HG02852 (cell line): ENCODE measurements at regions not wholly inside any gene's neighbourhood (a gene's known extent, or its start where the extent isn't known, plus 50 kb on each side); places are given as distances from the start of the nearest gene placed in this dataset.

Experiments used
- ATAC-seq: cut with Tn5 transposase; IDR thresholded peaks from one replicate; pipeline ENCODE4 v1.9.1; 2021; ENCODE audit warnings: mild to moderate bottlenecking, moderate library complexity; ENCODE audit not compliant: unreplicated experiment

- no peak for ATAC-seq
Observed at GRCh38 chr10:78770167-78771090, 298.3 kb upstream of the ZMIZ1 start.

GRCh38 chr10:78771260-78771659 is 297.5 kb upstream of the ZMIZ1 start:
- no peak for ATAC-seq

GRCh38 chr10:78771808-78772455 is 296.8 kb upstream of the ZMIZ1 start:
- no peak for ATAC-seq

GRCh38 chr10:78772486-78772885 is 296.3 kb upstream of the ZMIZ1 start:
- no peak for ATAC-seq

- no peak for ATAC-seq
Observed at GRCh38 chr10:78772986-78773530, 295.7 kb upstream of the ZMIZ1 start.

- no peak for ATAC-seq
Observed at GRCh38 chr10:78774614-78774998, 294.2 kb upstream of the ZMIZ1 start.

- ATAC-seq, result no peak
Observed at GRCh38 chr10:78774999-78775711, 293.6 kb upstream of the ZMIZ1 start.

- ATAC-seq, result no peak
Observed at GRCh38 chr10:78775891-78776290, 292.9 kb upstream of the ZMIZ1 start.

GRCh38 chr10:78776756-78777155 is 292.0 kb upstream of the ZMIZ1 start:
- no peak for ATAC-seq

- ATAC-seq, result no peak
Observed at GRCh38 chr10:78777466-78777865, 291.3 kb upstream of the ZMIZ1 start.

GRCh38 chr10:78777867-78778266 is 290.9 kb upstream of the ZMIZ1 start:
- ATAC-seq, result no peak

- no peak for ATAC-seq
Observed at GRCh38 chr10:78778444-78779338, 290.1 kb upstream of the ZMIZ1 start.

GRCh38 chr10:78779339-78779955 is 289.3 kb upstream of the ZMIZ1 start:
- no peak for ATAC-seq

GRCh38 chr10:78780551-78780961 is 288.2 kb upstream of the ZMIZ1 start:
- ATAC-seq, result no peak

GRCh38 chr10:78781251-78781913 is 287.4 kb upstream of the ZMIZ1 start:
- ATAC-seq, result no peak

GRCh38 chr10:78781991-78782390 is 286.8 kb upstream of the ZMIZ1 start:
- no peak for ATAC-seq

GRCh38 chr10:78782441-78782840 is 286.3 kb upstream of the ZMIZ1 start:
- ATAC-seq, result no peak

- no peak for ATAC-seq
Observed at GRCh38 chr10:78783753-78784152, 285.0 kb upstream of the ZMIZ1 start.

GRCh38 chr10:78784546-78784945 is 284.2 kb upstream of the ZMIZ1 start:
- no peak for ATAC-seq
